Uterus (tissue), 2 donors: ENCODE measurements at regions not wholly inside any gene's neighbourhood (a gene's known extent, or its start where the extent isn't known, plus 50 kb on each side); places are given as distances from the start of the nearest gene placed in this dataset.

Source experiments
- POLR2A ChIP-seq, 2 donors: fragments of 450-650 bp; IDR thresholded peaks; one replicate each; pipeline ENCODE4 v1.6.1; 2016; ENCODE audit warnings: antibody characterized with exemption in 2 of 2, mild to moderate bottlenecking in 1 of 2, moderate library complexity in 1 of 2
- TF ChIP-seq, protein P1 (sequence below), 4 experiments: fragments of 200-600 bp in 2 of 4; fragments of 450-650 bp in 2 of 4; sonication (generic) in 2 of 4; IDR thresholded peaks; one replicate each; pipeline ENCODE4 v1.5.1; 2016 to 2019; ENCODE audit warnings: antibody characterized with exemption in 4 of 4, mild to moderate bottlenecking in 2 of 4, moderate library complexity in 1 of 4

DNA sequence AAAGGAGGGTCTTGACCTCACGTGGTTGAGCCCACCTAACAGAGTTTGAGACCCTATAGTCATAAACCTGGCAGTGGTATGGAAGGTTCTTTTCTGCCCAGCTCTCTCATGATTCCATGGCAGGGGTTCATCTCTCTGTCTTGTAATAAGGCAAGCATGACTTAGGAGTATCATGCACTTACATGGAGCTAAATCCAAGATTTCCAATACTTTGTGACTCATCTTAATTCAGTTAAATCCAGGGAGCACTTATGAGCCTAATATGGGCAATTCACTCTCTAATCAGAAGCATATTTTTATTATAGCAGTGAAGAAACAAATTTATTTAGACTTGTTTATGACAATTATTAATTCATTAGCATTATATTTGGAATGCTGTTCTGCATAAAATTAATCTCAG, 131.8 kb upstream of the CPSF6 start:
- TF ChIP-seq, protein P1, sequence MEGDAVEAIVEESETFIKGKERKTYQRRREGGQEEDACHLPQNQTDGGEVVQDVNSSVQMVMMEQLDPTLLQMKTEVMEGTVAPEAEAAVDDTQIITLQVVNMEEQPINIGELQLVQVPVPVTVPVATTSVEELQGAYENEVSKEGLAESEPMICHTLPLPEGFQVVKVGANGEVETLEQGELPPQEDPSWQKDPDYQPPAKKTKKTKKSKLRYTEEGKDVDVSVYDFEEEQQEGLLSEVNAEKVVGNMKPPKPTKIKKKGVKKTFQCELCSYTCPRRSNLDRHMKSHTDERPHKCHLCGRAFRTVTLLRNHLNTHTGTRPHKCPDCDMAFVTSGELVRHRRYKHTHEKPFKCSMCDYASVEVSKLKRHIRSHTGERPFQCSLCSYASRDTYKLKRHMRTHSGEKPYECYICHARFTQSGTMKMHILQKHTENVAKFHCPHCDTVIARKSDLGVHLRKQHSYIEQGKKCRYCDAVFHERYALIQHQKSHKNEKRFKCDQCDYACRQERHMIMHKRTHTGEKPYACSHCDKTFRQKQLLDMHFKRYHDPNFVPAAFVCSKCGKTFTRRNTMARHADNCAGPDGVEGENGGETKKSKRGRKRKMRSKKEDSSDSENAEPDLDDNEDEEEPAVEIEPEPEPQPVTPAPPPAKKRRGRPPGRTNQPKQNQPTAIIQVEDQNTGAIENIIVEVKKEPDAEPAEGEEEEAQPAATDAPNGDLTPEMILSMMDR (IDR thresholded peaks at IDR 0.05), result no peak
- no peak for TF ChIP-seq POLR2A (IDR thresholded peaks at IDR 0.05)
